ENCODE measurements at regions not wholly inside any gene's neighbourhood (a gene's known extent, or its start where the extent isn't known, plus 50 kb on each side); places are given as distances from the start of the nearest gene placed in this dataset.

- TF ChIP-seq ELK4 (IDR thresholded peaks at IDR 0.05; ENCODE audit: borderline replicate concordance, low read depth, low read length) (no peak), ZNF776 (tag by site-specific recombination; IDR thresholded peaks at IDR 0.05; ENCODE audit: borderline replicate concordance) (no peak), ZNF555 (tag by site-specific recombination; conservative IDR thresholded peaks at IDR 0.05) (no peak), ZNF704 (tag by site-specific recombination; IDR thresholded peaks at IDR 0.05) (no peak), ZNF580 (tag by site-specific recombination; IDR thresholded peaks at IDR 0.05) (peak; percentile 86), ZNF223 (tag by site-specific recombination; IDR thresholded peaks at IDR 0.05) (no peak), SCRT2 (tag by site-specific recombination; IDR thresholded peaks at IDR 0.05) (peak; percentile 86), ZFHX2 (tag by site-specific recombination; conservative IDR thresholded peaks at IDR 0.05) (no peak), ZNF837 (tag by site-specific recombination; IDR thresholded peaks at IDR 0.05) (no peak), ZSCAN4 (tag by site-specific recombination; IDR thresholded peaks at IDR 0.05) (peak; percentile 66)
These were observed 62.7 kb upstream of the OSMR start (continued) for GRCh38 chr5:38783011-38783561.

GRCh38 chr5:38789134-38789533 lies 56.7 kb upstream of the OSMR start:
- ChIA-PET POLR2A (no interaction called here), CTCF (interaction anchor here (0.7 kb wide), 1 partner anchor 324 kb away, joined by 3 read pairs; no protein-coding TSS in a partner anchor)
- no peak for TF ChIP-seq ZNF704 (tag by site-specific recombination; IDR thresholded peaks at IDR 0.05)
- Histone ChIP-seq H3K4me1 (ENCODE audit: control insufficient read depth, insufficient read depth, low read length) (peaks cover 8% of the 10 kb centered on the region; the same call in 1 of the 2 replicates), H3K9me3 (ENCODE audit: control insufficient read depth, insufficient read depth, low read depth, low read length) (no peaks in the 10 kb centered on the region), H3K4me3 (ENCODE audit: low read depth, low read length) (no peak overlapping the region), H3K36me3 (ENCODE audit: control insufficient read depth in 2 of 2, insufficient read depth in 1 of 2, low read length in 2 of 2) (no peaks in the 10 kb centered on the region), H3K27ac (ENCODE audit: extremely low read depth, low read depth, low read length) (no peak overlapping the region)

- no peak overlapping the region for H3K4me3 ChIP-seq (ENCODE audit: low read depth, low read length)
- H3K27ac ChIP-seq (ENCODE audit: extremely low read depth, low read depth, low read length): no peak overlapping the region
- no peaks in the 10 kb centered on the region for H3K9me3 ChIP-seq (ENCODE audit: control insufficient read depth, insufficient read depth, low read depth, low read length)
- peaks cover 8% of the 10 kb centered on the region; the same call in 1 of the 2 replicates for H3K4me1 ChIP-seq (ENCODE audit: control insufficient read depth, insufficient read depth, low read length)
- H3K36me3 ChIP-seq (ENCODE audit: control insufficient read depth in 2 of 2, insufficient read depth in 1 of 2, low read length in 2 of 2): no peaks in the 10 kb centered on the region
- CTCF ChIA-PET: no interaction called here
- POLR2A ChIA-PET: no interaction called here
- TF ChIP-seq ZNF114 (tag by site-specific recombination; IDR thresholded peaks at IDR 0.05): no peak
- TF ChIP-seq RBAK (tag by site-specific recombination; IDR thresholded peaks at IDR 0.05): no peak
- no peak for TF ChIP-seq ZNF138 (tag by site-specific recombination; IDR thresholded peaks at IDR 0.05; ENCODE audit: borderline replicate concordance)
- TF ChIP-seq PATZ1 (tag by site-specific recombination; IDR thresholded peaks at IDR 0.05): no peak
- TF ChIP-seq ZNF610 (tag by site-specific recombination; IDR thresholded peaks at IDR 0.05; ENCODE audit: borderline replicate concordance): no peak
- TF ChIP-seq PRDM10 (tag by site-specific recombination; IDR thresholded peaks at IDR 0.05): no peak
- TF ChIP-seq TCF7L2 (IDR thresholded peaks at IDR 0.05; ENCODE audit: borderline replicate concordance, low read depth, low read length): no peak
- no peak for TF ChIP-seq PRDM1 (tag by site-specific recombination; IDR thresholded peaks at IDR 0.05)
- no peak for TF ChIP-seq ZNF223 (tag by site-specific recombination; IDR thresholded peaks at IDR 0.05)
- peak; percentile 73 for TF ChIP-seq SCRT2 (tag by site-specific recombination; IDR thresholded peaks at IDR 0.05)
- TF ChIP-seq KLF7 (tag by site-specific recombination; IDR thresholded peaks at IDR 0.05; ENCODE audit: borderline replicate concordance): no peak
- peak; percentile 96 for TF ChIP-seq MZF1 (tag by site-specific recombination; IDR thresholded peaks at IDR 0.05; ENCODE audit: borderline replicate concordance)
- no peak for TF ChIP-seq ZNF24 (tag by site-specific recombination; IDR thresholded peaks at IDR 0.05)
- TF ChIP-seq ZNF266 (tag by site-specific recombination; IDR thresholded peaks at IDR 0.05; ENCODE audit: low read depth): no peak
These were observed 56.0 kb upstream of the OSMR start for GRCh38 chr5:38789777-38790176.
